GM12878 (cell line): ENCODE measurements at regions not wholly inside any gene's neighbourhood (a gene's known extent, or its start where the extent isn't known, plus 50 kb on each side); places are given as distances from the start of the nearest gene placed in this dataset.

Experiments used
- ATAC-seq: fragments of 200-7000 bp; cut with Tn5 transposase; 3 replicates; pipeline ENCODE4 v1.9.1; 2020; ENCODE audit warnings: mild to moderate bottlenecking, moderate library complexity
- BruUV-seq: library from RNA; stranded (reverse); fragments of 400-500 nt; replicated peaks from 2 replicates; lab custom pipeline; 2021; lab: Mats Ljungman, UMichigan
- CTCF ChIA-PET: fragments of 300-600 bp; sonication (Branson Sonifier 250); formaldehyde crosslinking; extraction: SDS; loops from one replicate; lab custom pipeline; 2021; ENCODE audit warnings: inconsistent platforms; lab: Yijun Ruan, JAX
- POLR2A ChIA-PET: fragments of 350-600 bp; formaldehyde crosslinking; extraction: SDS; loops from one replicate; lab custom pipeline; 2021; ENCODE audit warnings: inconsistent platforms; lab: Charles Lee
- RAD21 ChIA-PET: fragments of 300-600 bp; sonication (Branson Sonifier 250); formaldehyde crosslinking; loops from one replicate; lab custom pipeline; 2023; ENCODE audit warnings: antibody characterized with exemption; ENCODE audit not compliant: unreplicated experiment; lab: Charles Lee
- SMC1A ChIA-PET: fragments of 300-600 bp; sonication (Branson Sonifier 250); formaldehyde crosslinking; loops from one replicate; lab custom pipeline; 2023; ENCODE audit not compliant: unreplicated experiment, uncharacterized antibody; lab: Charles Lee
- DNase-seq: peaks from one replicate; pipeline ENCODE4 v3.0.0-alpha.2; 2011; ENCODE audit warnings: low read depth, low spot score
- FAIRE-seq: peaks from 3 replicates; lab custom pipeline; 2011; peaks lifted over from hg19 to GRCh38; lab: Jason Lieb, UNC
- H2AFZ ChIP-seq: 2 replicates; pipeline ENCODE4 v1.6.0; 2011; ENCODE audit warnings: low read depth, low read length, control low read depth; ENCODE audit not compliant: control insufficient read depth
- H3K27ac ChIP-seq: 2 replicates; pipeline ENCODE4 v1.5.1; 2011; ENCODE audit warnings: control low read depth; ENCODE audit not compliant: control insufficient read depth, insufficient read depth
- H3K27me3 ChIP-seq, 2 experiments: replicated peaks in 1 of 2; 2 replicates each; pipeline versions ENCODE4 v1.6.0 to v1.6.1; 2011; ENCODE audit warnings: low read length in 1 of 2; ENCODE audit not compliant: control insufficient read depth in 2 of 2, insufficient read depth in 2 of 2
- H3K36me3 ChIP-seq, 2 experiments: 2 replicates each; pipeline ENCODE4 v1.5.1; 2011; ENCODE audit warnings: low read length in 1 of 2; ENCODE audit not compliant: control insufficient read depth in 2 of 2, insufficient read depth in 2 of 2
- H3K4me1 ChIP-seq: 2 replicates; pipeline ENCODE4 v1.6.1; 2011; ENCODE audit warnings: mild to moderate bottlenecking, low read length, moderate library complexity, mixed read lengths; ENCODE audit not compliant: control insufficient read depth, insufficient read depth
- H3K4me2 ChIP-seq: 2 replicates; pipeline ENCODE4 v1.6.0; 2011; ENCODE audit warnings: control low read depth; ENCODE audit not compliant: control insufficient read depth, insufficient read depth
- H3K4me3 ChIP-seq: fragments of 200-600 bp; sonication (generic); 2 replicates; pipeline ENCODE4 v1.5.1; 2016
- H3K79me2 ChIP-seq: 2 replicates; pipeline ENCODE4 v1.6.0; 2011; ENCODE audit warnings: low read length; ENCODE audit not compliant: control insufficient read depth, insufficient read depth
- H3K9ac ChIP-seq: 2 replicates; pipeline ENCODE4 v1.8.0; 2011; ENCODE audit warnings: low read length, control low read depth, mixed read lengths; ENCODE audit not compliant: control insufficient read depth, insufficient read depth
- H3K9me3 ChIP-seq: replicated peaks from 3 replicates; pipeline ENCODE4 v1.5.1; 2011; ENCODE audit warnings: mild to moderate bottlenecking, low read length; ENCODE audit not compliant: control insufficient read depth, insufficient read depth
- H4K20me1 ChIP-seq: 2 replicates; pipeline ENCODE4 v1.6.0; 2011; ENCODE audit not compliant: control insufficient read depth, insufficient read depth
- CUX1 ChIP-seq: IDR thresholded peaks from 2 replicates; pipeline ENCODE4 v1.6.1; 2012; ENCODE audit warnings: improper control_type of control experiment, low read depth, low read length; ENCODE audit not compliant: insufficient replicate concordance
- EGR1 ChIP-seq, 2 experiments: IDR thresholded peaks; 1 replicate in 1 of 2; 2 replicates in 1 of 2; pipeline ENCODE4 v1.6.1; 2011 to 2012; ENCODE audit warnings: low read depth in 2 of 2, low read length in 2 of 2, borderline replicate concordance in 1 of 2, mild to moderate bottlenecking in 1 of 2, moderate library complexity in 1 of 2
- ESRRA ChIP-seq: IDR thresholded peaks from 2 replicates; pipeline ENCODE4 v1.6.1; 2012; ENCODE audit warnings: mild to moderate bottlenecking, low read length, improper control_type of control experiment
- FOXM1 ChIP-seq: IDR thresholded peaks from 2 replicates; pipeline ENCODE4 v1.6.1; 2012; ENCODE audit warnings: low read depth, mild to moderate bottlenecking, inconsistent platforms, low read length, moderate library complexity
- HDAC6 ChIP-seq: fragments of 200-600 bp; sonication (generic); IDR thresholded peaks from one replicate; pipeline ENCODE4 v1.8.0; 2017; ENCODE audit warnings: antibody characterized with exemption; ENCODE audit not compliant: unreplicated experiment
- KAT2A ChIP-seq: conservative IDR thresholded peaks from 2 replicates; pipeline ENCODE4 v1.6.1; 2011; ENCODE audit warnings: low read depth, low read length; ENCODE audit not compliant: control insufficient read depth
- MTA2 ChIP-seq: fragments of 450-650 bp; IDR thresholded peaks from 2 replicates; pipeline ENCODE4 v1.6.1; 2016; ENCODE audit warnings: low read depth, mild to moderate bottlenecking, moderate library complexity
- NBN ChIP-seq: fragments of 450-650 bp; IDR thresholded peaks from 2 replicates; pipeline ENCODE4 v1.6.1; 2016
- NFXL1 ChIP-seq: fragments of 450-650 bp; IDR thresholded peaks from 2 replicates; pipeline ENCODE4 v1.6.1; 2017; ENCODE audit warnings: antibody characterized with exemption, mild to moderate bottlenecking, borderline replicate concordance
- NR2C1 ChIP-seq: fragments of 450-650 bp; IDR thresholded peaks from 2 replicates; pipeline ENCODE4 v1.6.1; 2017; ENCODE audit warnings: antibody characterized with exemption, mild to moderate bottlenecking, moderate library complexity
- NRF1 ChIP-seq: conservative IDR thresholded peaks from 2 replicates; pipeline ENCODE4 v1.6.1; 2011; ENCODE audit warnings: mild to moderate bottlenecking, low read depth, low read length, improper control_type of control experiment
- SPI1 ChIP-seq: IDR thresholded peaks from 2 replicates; pipeline ENCODE4 v1.6.1; 2011; ENCODE audit warnings: low read depth, mild to moderate bottlenecking, low read length, moderate library complexity, borderline replicate concordance; ENCODE audit not compliant: insufficient read depth
- WGBS: methylation state at CpG from one replicate; pipeline ENCODE4 v1.1.6; 2016; ENCODE audit warnings: low lambda C conversion rate; ENCODE audit not compliant: insufficient replicate concordance, insufficient coverage; ENCODE audit errors: missing lambda C conversion rate; 5-methylcytosine and 5-hydroxymethylcytosine counted together
- in situ Hi-C: fragments of 300-500 bp; cut with MboI; formaldehyde crosslinking; loops from 9 replicates; pipeline ENCODE4 v1.14.3; 2018; ENCODE audit warnings: mixed read lengths
- intact Hi-C: fragments of 100-400 bp; cut with micrococcal nuclease; formaldehyde crosslinking; loops from one replicate; pipeline ENCODE4 v1.14.2; 2022; ENCODE audit not compliant: unreplicated experiment

- ATAC-seq: no peak
- H3K9me3 ChIP-seq: no peaks in the 10 kb centered on the region
- H3K9ac ChIP-seq: no peak overlapping the region
- FAIRE-seq: no peak
- no peak overlapping the region for H3K4me3 ChIP-seq
- DNase-seq: no peak
- no peak overlapping the region for H3K27ac ChIP-seq
- intact Hi-C loops: no loop called here
- ChIA-PET RAD21 (no interaction called here), SMC1A (no interaction called here), POLR2A (no interaction called here), CTCF (no interaction called here)
- no peak overlapping the region for H3K4me2 ChIP-seq
- BruUV-seq: no TSS peak
- no peaks in the 10 kb centered on the region for H3K79me2 ChIP-seq
- H3K27me3 ChIP-seq: no peaks in the 10 kb centered on the region
- no peaks in the 10 kb centered on the region for H3K36me3 ChIP-seq
- no peaks in the 10 kb centered on the region for H4K20me1 ChIP-seq
- in situ Hi-C loops: loop anchor here (25.0 kb wide), 1 partner anchor 110 kb away; no protein-coding TSS in a partner anchor
- WGBS: 0% methylated on average over 2 of the region's 2 CpGs
- no peak overlapping the region for H2AFZ ChIP-seq
- H3K4me1 ChIP-seq: no peaks in the 10 kb centered on the region
- TF ChIP-seq NR2C1: no peak
- no peak for TF ChIP-seq ESRRA
- no peak for TF ChIP-seq NFXL1
- TF ChIP-seq EGR1 (IDR thresholded peaks at IDR 0.05; ENCODE audit: borderline replicate concordance in 1 of 2, low read depth in 2 of 2, low read length in 2 of 2): no peak
- no peak for TF ChIP-seq SPI1
- no peak for TF ChIP-seq HDAC6
- TF ChIP-seq MTA2: no peak
- no peak for TF ChIP-seq NBN
- no peak for TF ChIP-seq KAT2A
- no peak for TF ChIP-seq CUX1
- TF ChIP-seq NRF1: no peak
- TF ChIP-seq FOXM1: no peak
These were observed 71.5 kb upstream of the RGS4 start for GRCh38 chr1:162997499-162998285.
